ENCODE measurements at regions not wholly inside any gene's neighbourhood (a gene's known extent, or its start where the extent isn't known, plus 50 kb on each side); places are given as distances from the start of the nearest gene placed in this dataset.

- Histone ChIP-seq H3K4me1 (ENCODE audit: control insufficient read depth in 2 of 3, insufficient read depth in 2 of 3, low read depth in 1 of 3, low read length in 3 of 3) (no peaks in the 10 kb centered on the region), H3K27me3 (ENCODE audit: control insufficient read depth, insufficient read depth, low read length) (no peaks in the 10 kb centered on the region), H3K4me3 (ENCODE audit: low read length in 3 of 3) (no peak overlapping the region), H3K9ac (ENCODE audit: low read length in 3 of 3) (no peak overlapping the region), H3K36me3 (ENCODE audit: control insufficient read depth in 2 of 3, insufficient read depth in 3 of 3, low read length in 3 of 3) (no peaks in the 10 kb centered on the region), H3K27ac (ENCODE audit: low read depth in 2 of 2, low read length in 2 of 2) (no peak overlapping the region), H3K9me3 (ENCODE audit: control insufficient read depth in 2 of 3, insufficient read depth in 1 of 3, low read length in 3 of 3) (no peaks in the 10 kb centered on the region)
- intact Hi-C loops (cut with DNase I): no loop called here
- FAIRE-seq: no peak
- no peak for DNase-seq
- no peak for TF ChIP-seq CTCF (IDR thresholded peaks at IDR 0.05; ENCODE audit: borderline replicate concordance, extremely low read depth, insufficient read depth)
Measured at GRCh38 chr12:11565752-11566151, 83.7 kb upstream of the ETV6 start.

GRCh38 chr12:11568155-11568761 is 81.2 kb upstream of the ETV6 start:
- DNase-seq (no peak), FAIRE-seq (no peak)
- Histone ChIP-seq H3K9ac (ENCODE audit: low read length in 3 of 3) (no peak overlapping the region), H3K27me3 (ENCODE audit: control insufficient read depth, insufficient read depth, low read length) (no peaks in the 10 kb centered on the region), H3K27ac (ENCODE audit: low read depth in 2 of 2, low read length in 2 of 2) (no peak overlapping the region), H3K4me1 (ENCODE audit: control insufficient read depth in 2 of 3, insufficient read depth in 2 of 3, low read depth in 1 of 3, low read length in 3 of 3) (no peaks in the 10 kb centered on the region), H3K9me3 (ENCODE audit: control insufficient read depth in 2 of 3, insufficient read depth in 1 of 3, low read length in 3 of 3) (no peaks in the 10 kb centered on the region), H3K4me3 (ENCODE audit: low read length in 3 of 3) (no peak overlapping the region), H3K36me3 (ENCODE audit: control insufficient read depth in 2 of 3, insufficient read depth in 3 of 3, low read length in 3 of 3) (no peaks in the 10 kb centered on the region)
- intact Hi-C loops (cut with DNase I): no loop called here
- no peak for TF ChIP-seq CTCF (IDR thresholded peaks at IDR 0.05; ENCODE audit: borderline replicate concordance, extremely low read depth, insufficient read depth)

- H3K36me3 ChIP-seq (ENCODE audit: control insufficient read depth in 2 of 3, insufficient read depth in 3 of 3, low read length in 3 of 3): no peaks in the 10 kb centered on the region
- TF ChIP-seq CTCF (IDR thresholded peaks at IDR 0.05; ENCODE audit: borderline replicate concordance, extremely low read depth, insufficient read depth): no peak
- no peaks in the 10 kb centered on the region for H3K4me1 ChIP-seq (ENCODE audit: control insufficient read depth in 2 of 3, insufficient read depth in 2 of 3, low read depth in 1 of 3, low read length in 3 of 3)
- DNase-seq: peak in 3 of 5 donors; percentile 56 to 75 (median 69)
- intact Hi-C loops (cut with DNase I): no loop called here
- H3K27me3 ChIP-seq (ENCODE audit: control insufficient read depth, insufficient read depth, low read length): no peaks in the 10 kb centered on the region
- no peak for FAIRE-seq
- H3K27ac ChIP-seq (ENCODE audit: low read depth in 2 of 2, low read length in 2 of 2): no peak overlapping the region
- H3K9me3 ChIP-seq (ENCODE audit: control insufficient read depth in 2 of 3, insufficient read depth in 1 of 3, low read length in 3 of 3): no peaks in the 10 kb centered on the region
- no peak overlapping the region for H3K9ac ChIP-seq (ENCODE audit: low read length in 3 of 3)
- H3K4me3 ChIP-seq (ENCODE audit: low read length in 3 of 3): no peak overlapping the region
Measured at GRCh38 chr12:11568762-11569478, 80.6 kb upstream of the ETV6 start.
